ENCODE measurements at regions not wholly inside any gene's neighbourhood (a gene's known extent, or its start where the extent isn't known, plus 50 kb on each side); places are given as distances from the start of the nearest gene placed in this dataset.

- DNase-seq (ENCODE audit: low spot score), result no peak
These were observed 186.8 kb upstream of the GLI2 start for GRCh38 chr2:120548627-120549608.

- no peak for DNase-seq (ENCODE audit: low spot score)
These were observed 185.8 kb upstream of the GLI2 start for GRCh38 chr2:120549841-120550240.

GRCh38 chr2:120550282-120550681 is 185.4 kb upstream of the GLI2 start:
- DNase-seq (ENCODE audit: low spot score), result no peak

- DNase-seq (ENCODE audit: low spot score), result no peak
These were observed 184.7 kb upstream of the GLI2 start for GRCh38 chr2:120550893-120551446.

DNA sequence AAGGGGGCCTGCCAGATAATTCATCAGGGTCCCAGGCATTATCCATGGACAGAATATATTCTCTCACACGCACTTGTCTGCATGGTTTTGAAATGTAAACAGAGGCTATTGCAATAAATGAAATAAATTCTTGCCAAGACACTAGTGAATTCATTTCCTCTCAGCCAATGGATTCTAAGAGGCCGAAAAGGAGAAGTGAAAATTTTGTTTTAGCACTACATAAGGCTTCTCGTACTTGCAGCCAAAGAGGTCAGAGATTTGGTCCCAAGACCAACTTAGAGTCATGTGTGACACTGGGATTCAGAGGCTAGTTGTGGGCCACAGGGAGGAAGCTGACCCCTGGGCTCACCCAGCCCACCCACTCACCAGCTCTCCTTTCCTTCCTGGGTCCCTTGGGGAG is 184.1 kb upstream of the GLI2 start:
- DNase-seq (ENCODE audit: low spot score), result no peak

DNA sequence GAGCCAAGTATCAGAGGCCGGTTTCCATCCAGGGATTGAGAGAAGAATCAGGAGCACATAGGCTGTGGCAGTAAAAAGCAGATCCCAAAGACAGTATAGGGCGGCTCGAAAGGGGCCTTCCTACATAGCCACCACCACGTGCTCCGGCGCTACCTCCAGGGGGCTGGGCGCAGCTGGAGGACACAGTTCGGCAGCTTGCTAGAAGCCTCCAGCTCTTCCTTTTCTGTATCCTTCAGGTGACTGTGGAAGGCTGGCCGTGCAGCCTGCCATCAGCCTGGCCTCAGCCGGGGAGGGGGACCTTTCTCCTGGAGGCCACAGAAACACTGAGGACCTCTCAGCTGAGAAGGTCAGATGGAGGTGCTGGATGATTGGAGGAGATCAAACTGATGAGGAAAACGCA is 183.6 kb upstream of the GLI2 start:
- DNase-seq (ENCODE audit: low spot score), result no peak

- no peak for DNase-seq (ENCODE audit: low spot score)
These were observed 182.7 kb upstream of the GLI2 start for GRCh38 chr2:120552800-120553481.

DNA sequence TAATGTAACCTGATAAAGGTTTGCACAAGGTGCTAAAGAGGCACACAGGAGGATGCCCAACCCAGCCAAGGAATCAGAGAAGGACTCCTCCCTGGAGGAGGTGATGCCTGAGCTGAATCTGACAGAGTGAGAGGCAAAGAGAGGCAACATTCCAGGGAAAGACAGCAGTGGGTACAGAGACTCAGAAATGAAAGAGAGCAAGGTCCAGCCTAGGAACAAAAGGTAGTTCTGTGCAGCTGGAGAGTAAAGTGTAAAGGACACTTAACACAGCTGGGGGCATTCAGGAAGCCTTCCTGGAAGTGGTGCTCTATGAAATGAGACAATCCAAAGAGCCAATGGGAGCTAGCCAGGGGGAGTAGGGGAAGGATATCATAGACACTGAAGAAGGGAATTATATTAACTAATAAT is 181.0 kb upstream of the GLI2 start:
- DNase-seq (ENCODE audit: low spot score), result no peak

- DNase-seq (ENCODE audit: low spot score), result no peak
These were observed 180.6 kb upstream of the GLI2 start for GRCh38 chr2:120555092-120555491.

DNA sequence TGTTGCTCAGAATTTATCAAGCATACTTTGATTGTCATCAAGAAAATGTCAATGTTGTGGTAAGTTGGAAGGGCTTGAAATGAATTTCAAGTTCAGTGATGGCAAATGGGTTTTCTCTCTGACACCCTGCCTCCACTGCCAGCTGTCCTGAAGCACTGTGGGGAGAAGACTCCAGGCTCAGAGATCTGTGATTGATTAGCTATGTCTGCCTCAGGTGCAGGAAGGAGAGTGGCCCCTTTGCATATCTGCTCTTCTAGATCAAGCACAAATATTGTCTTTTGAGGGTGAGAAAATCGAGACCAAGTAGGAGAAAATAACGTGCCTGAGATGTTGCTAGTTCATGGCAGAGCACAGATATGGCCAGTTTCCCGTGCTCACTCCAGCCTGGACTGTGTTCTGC is 178.8 kb upstream of the GLI2 start:
- no peak for DNase-seq (ENCODE audit: low spot score)

- DNase-seq (ENCODE audit: low spot score), result no peak
These were observed 176.8 kb upstream of the GLI2 start for GRCh38 chr2:120558847-120559246.

DNA sequence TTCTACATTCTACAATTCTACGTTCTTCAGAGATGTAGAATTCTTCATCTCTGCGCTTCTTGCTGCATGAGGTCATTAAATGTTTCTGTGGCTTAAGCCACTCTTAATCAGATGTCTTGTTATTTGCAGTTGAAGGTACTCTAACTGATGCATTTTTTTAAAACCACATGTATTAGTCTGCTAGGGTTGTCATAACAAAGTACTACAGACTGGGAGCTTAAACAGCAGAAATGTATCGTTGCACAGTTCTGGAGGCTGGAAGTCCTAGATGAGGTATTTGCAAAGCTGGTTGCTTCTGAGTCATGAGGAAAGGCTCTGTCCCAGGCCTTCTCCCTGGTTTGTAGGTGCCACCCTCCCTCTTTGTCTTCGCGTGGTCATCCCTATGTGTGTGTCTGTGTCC is 176.3 kb upstream of the GLI2 start:
- DNase-seq (ENCODE audit: low spot score), result no peak

GRCh38 chr2:120560330-120560729 is 175.3 kb upstream of the GLI2 start:
- DNase-seq (ENCODE audit: low spot score), result no peak

DNA sequence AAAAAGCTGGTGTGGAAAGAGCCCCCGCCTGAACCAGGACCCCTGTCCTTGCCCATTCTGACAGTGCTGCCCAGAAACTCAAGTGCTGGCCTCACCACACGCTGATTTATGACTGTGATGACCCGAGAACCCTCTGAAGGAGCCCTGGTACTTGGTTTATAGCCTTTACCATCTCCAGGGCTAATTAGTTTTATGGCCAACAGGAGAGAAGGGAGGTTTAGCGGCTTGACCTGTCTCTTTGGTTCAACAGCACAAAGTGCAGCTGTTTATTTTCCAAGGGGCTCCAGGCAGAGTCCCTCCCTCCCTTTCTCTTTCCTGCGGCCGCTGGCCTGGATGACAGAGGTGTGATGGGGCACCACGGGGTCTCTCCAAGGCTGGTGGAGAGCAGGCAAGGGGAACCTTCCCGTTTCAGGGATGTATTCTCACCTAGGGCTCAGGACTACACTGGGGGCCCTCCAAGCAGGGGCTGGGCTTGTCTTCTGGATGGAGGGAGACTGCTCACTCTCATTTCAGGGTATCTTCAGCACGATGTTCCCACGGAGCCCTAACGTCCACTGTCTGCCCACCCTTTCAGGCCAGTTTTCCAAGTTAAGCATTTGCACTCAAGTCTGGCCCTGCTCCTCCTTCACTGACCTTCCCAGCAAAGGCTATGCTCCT is 174.2 kb upstream of the GLI2 start:
- DNase-seq (ENCODE audit: low spot score), result no peak

- no peak for DNase-seq (ENCODE audit: low spot score)
These were observed 173.3 kb upstream of the GLI2 start for GRCh38 chr2:120562218-120563005.

GRCh38 chr2:120563616-120564015 is 172.1 kb upstream of the GLI2 start:
- no peak for DNase-seq (ENCODE audit: low spot score)

DNA sequence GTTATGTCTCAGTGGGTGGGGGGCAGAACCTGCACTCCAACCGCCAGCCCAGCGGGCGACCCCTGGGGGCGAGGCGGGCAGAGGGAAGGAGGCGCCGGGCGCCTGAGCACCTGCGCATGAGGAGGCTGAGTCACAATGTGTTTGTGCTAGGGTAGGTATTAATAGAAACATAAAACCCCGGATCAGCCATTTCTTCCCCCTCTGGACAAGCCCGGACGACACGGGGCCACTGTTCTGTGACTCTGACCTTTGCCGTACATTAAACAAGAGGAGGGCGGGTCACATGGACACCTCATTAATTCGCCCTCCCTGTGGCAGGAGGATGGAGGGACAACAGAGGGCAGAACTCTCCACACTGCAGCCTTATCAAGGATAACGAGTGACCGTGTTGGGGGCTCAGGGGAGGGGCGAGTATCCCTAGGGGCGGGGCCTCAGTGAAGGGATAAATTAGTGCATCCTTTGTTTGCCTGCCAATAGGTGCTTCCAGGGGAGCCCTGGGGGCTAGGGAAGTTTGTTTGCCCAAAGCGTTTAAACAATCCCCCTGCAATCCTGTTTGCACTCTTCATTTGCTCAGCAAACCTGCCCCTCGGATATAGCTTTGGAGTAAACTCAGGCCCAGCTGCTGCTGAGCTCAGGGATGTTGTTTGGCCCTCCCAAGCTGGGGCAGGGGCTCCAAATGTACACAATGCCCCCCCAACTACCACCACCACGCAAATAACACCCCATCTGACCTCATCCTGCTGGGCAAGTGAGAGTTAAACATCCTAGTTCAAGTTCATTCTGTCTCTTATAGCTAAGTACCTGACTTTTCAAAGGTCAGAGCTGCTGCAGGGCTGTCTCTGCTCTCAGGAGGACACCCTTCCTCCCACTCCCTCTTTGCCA is 171.2 kb upstream of the GLI2 start:
- DNase-seq (ENCODE audit: low spot score), result no peak

DNA sequence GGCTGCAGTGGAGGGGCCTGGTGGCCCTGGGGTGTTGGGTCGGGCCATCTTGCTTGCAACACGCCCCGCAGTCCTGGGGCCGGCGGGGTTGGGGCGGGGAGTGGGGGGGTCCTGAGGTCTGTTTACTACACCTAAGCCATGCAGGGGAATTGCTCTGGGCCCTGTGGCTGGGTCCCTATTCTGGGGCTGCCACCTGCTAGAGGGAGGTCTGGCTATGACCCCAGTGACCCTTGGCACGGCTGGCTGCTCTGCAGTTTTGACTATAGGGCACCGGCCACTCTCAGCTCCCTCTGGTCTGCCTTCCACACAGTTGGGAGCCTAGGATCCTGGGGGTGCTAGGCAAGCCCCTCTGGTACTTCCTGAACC is 170.6 kb upstream of the GLI2 start:
- DNase-seq (ENCODE audit: low spot score), result no peak

DNA sequence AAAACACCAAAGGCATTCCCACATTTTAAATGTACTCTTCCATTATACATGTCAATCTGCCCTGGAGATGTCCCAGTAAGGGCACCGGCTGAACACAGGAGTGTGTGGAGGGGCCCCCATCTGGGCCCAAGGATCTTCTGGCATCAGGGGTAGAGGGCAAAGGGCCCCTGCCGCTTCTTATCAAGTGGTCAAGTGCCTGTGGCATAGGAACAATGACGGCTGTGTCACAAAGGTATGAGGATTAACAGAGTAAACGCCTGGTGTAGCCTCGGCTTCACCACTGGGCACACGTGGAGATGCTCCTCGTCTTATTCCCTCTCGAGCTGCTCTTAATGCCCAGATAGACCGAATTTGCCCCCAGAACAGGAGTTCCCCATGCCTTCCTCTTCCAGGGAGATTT is 169.7 kb upstream of the GLI2 start:
- no peak for DNase-seq (ENCODE audit: low spot score)

GRCh38 chr2:120566331-120567035 is 169.2 kb upstream of the GLI2 start:
- no peak for DNase-seq (ENCODE audit: low spot score)
